Colonic mucosa (tissue), 4 donors: ENCODE measurements at regions not wholly inside any gene's neighbourhood (a gene's known extent, or its start where the extent isn't known, plus 50 kb on each side); places are given as distances from the start of the nearest gene placed in this dataset.

Experiments used
- DNase-seq: peaks from one replicate; pipeline ENCODE4 v3.0.0-alpha.2; 2020
- H3K27ac ChIP-seq: fragments of 200-600 bp; one replicate; pipeline ENCODE4 v1.8.0; 2021
- H3K27me3 ChIP-seq: fragments of 200-600 bp; one replicate; pipeline ENCODE4 v1.8.0; 2021
- H3K36me3 ChIP-seq: fragments of 200-600 bp; one replicate; pipeline ENCODE4 v1.8.0; 2021
- H3K4me1 ChIP-seq: fragments of 200-600 bp; one replicate; pipeline ENCODE4 v1.8.0; 2021; ENCODE audit warnings: mild to moderate bottlenecking
- H3K4me3 ChIP-seq: fragments of 200-600 bp; one replicate; pipeline ENCODE4 v1.8.0; 2021
- H3K9ac ChIP-seq, 2 donors: one replicate each; pipeline ENCODE4 v1.7.0; 2013; ENCODE audit warnings: control low read depth in 2 of 2, low read depth in 2 of 2, low read length in 2 of 2
- H3K9me3 ChIP-seq: fragments of 200-600 bp; one replicate; pipeline ENCODE4 v1.8.0; 2021
- CTCF ChIP-seq: fragments of 200-600 bp; IDR thresholded peaks from one replicate; pipeline ENCODE4 v1.8.0; 2022; ENCODE audit warnings: antibody characterized with exemption, mild to moderate bottlenecking
- intact Hi-C: fragments of 100-400 bp; cut with DNase I; formaldehyde crosslinking; loops from one replicate; pipeline ENCODE4 v1.14.1; 2022
- donor health status: healthy.
- donor health status: DM: no; HTN: no; CAD: no.
- donor health status: DM: no; HTN: no; CAD: no.

GRCh38 chr20:11162026-11162775 lies 488.4 kb upstream of the JAG1 start:
- no peak overlapping the region for H3K27ac ChIP-seq
- TF ChIP-seq CTCF: no peak
- no peaks in the 10 kb centered on the region for H3K36me3 ChIP-seq

DNA sequence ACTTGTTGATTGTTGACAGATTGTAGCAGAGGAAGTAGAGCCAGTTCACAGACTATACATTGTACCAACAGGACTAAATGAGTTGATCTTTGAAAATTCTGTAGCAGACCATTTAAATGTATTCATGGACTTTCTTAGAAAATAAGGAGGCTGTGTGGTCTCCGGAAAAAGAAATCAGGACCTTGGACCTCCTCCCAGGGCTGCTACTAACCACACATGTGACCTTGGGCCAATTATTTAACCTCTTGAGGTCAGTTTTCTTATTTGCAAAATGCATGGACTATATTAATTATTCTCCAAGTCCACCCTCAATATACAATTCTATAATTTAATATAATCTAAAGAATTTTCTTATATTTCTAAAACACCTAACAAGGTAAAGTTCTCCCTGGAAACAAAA lies 492.0 kb upstream of the JAG1 start:
- Histone ChIP-seq H3K27me3 (no peaks in the 10 kb centered on the region), H3K9ac (no peak overlapping the region), H3K27ac (no peak overlapping the region), H3K4me1 (no peaks in the 10 kb centered on the region), H3K9me3 (no peaks in the 10 kb centered on the region), H3K36me3 (no peaks in the 10 kb centered on the region), H3K4me3 (no peak overlapping the region)
- no peak for DNase-seq
- TF ChIP-seq CTCF: no peak
- intact Hi-C loops: no loop called here

More at GRCh38 chr20:11162026-11162775, 488.4 kb upstream of the JAG1 start:
- Histone ChIP-seq H3K27me3 (no peaks in the 10 kb centered on the region), H3K9ac (no peak overlapping the region), H3K9me3 (no peaks in the 10 kb centered on the region), H3K4me3 (no peak overlapping the region), H3K4me1 (no peaks in the 10 kb centered on the region)
- no peak for DNase-seq
- intact Hi-C loops: no loop called here

- TF ChIP-seq CTCF: no peak
- Histone ChIP-seq H3K27ac (no peak overlapping the region), H3K9ac (no peak overlapping the region), H3K36me3 (no peaks in the 10 kb centered on the region), H3K9me3 (no peaks in the 10 kb centered on the region), H3K4me1 (no peaks in the 10 kb centered on the region), H3K4me3 (no peak overlapping the region), H3K27me3 (no peaks in the 10 kb centered on the region)
- intact Hi-C loops: no loop called here
- DNase-seq: no peak
These were observed 492.9 kb upstream of the JAG1 start for GRCh38 chr20:11166712-11167111.

GRCh38 chr20:11168026-11168425 lies 494.2 kb upstream of the JAG1 start:
- Histone ChIP-seq H3K27ac (no peak overlapping the region), H3K9me3 (no peaks in the 10 kb centered on the region), H3K27me3 (no peaks in the 10 kb centered on the region), H3K4me3 (no peak overlapping the region), H3K36me3 (no peaks in the 10 kb centered on the region), H3K4me1 (no peaks in the 10 kb centered on the region), H3K9ac (no peak overlapping the region)
- intact Hi-C loops: no loop called here
- TF ChIP-seq CTCF: no peak
- no peak for DNase-seq

GRCh38 chr20:11170025-11170424 lies 496.2 kb upstream of the JAG1 start:
- H3K27ac ChIP-seq: no peak overlapping the region
- H3K36me3 ChIP-seq: no peaks in the 10 kb centered on the region
- no peak overlapping the region for H3K4me3 ChIP-seq
- TF ChIP-seq CTCF: no peak
- H3K4me1 ChIP-seq: no peaks in the 10 kb centered on the region
- no peaks in the 10 kb centered on the region for H3K27me3 ChIP-seq
- H3K9me3 ChIP-seq: no peaks in the 10 kb centered on the region
- intact Hi-C loops: no loop called here
- no peak overlapping the region for H3K9ac ChIP-seq
- DNase-seq: no peak
